RWPE2 (cell line): ENCODE measurements at regions not wholly inside any gene's neighbourhood (a gene's known extent, or its start where the extent isn't known, plus 50 kb on each side); places are given as distances from the start of the nearest gene placed in this dataset.
A peak's percentile ranks its signal among the peaks of the same experiment; 100 is the strongest.

Experiments used
- ATAC-seq: fragments of 200-7000 bp; cut with Tn5 transposase; 3 replicates; pipeline ENCODE4 v1.9.1; 2021; ENCODE audit warnings: low read depth
- DNase-seq: peaks from one replicate; pipeline ENCODE4 v3.0.0-alpha.2; 2020; ENCODE audit warnings: low spot score
- H3K27ac ChIP-seq: fragments of 450-650 bp; 2 replicates; pipeline ENCODE4 v1.5.1; 2017; ENCODE audit warnings: mild to moderate bottlenecking; ENCODE audit not compliant: poor library complexity, severe bottlenecking
- H3K27me3 ChIP-seq: fragments of 250-450 bp; sonication (Bioruptor Pico); 2 replicates; pipeline ENCODE4 v1.5.1; 2021; ENCODE audit warnings: mild to moderate bottlenecking, moderate library complexity; ENCODE audit not compliant: insufficient read depth, poor library complexity, severe bottlenecking
- H3K36me3 ChIP-seq: fragments of 250-450 bp; sonication (Bioruptor Pico); 2 replicates; pipeline ENCODE4 v1.5.1; 2020; ENCODE audit warnings: low read depth, mild to moderate bottlenecking, moderate library complexity
- H3K4me1 ChIP-seq: fragments of 250-450 bp; sonication (Bioruptor Pico); 2 replicates; pipeline ENCODE4 v1.5.1; 2021; ENCODE audit warnings: mild to moderate bottlenecking, moderate library complexity; ENCODE audit not compliant: insufficient read depth, poor library complexity, severe bottlenecking
- H3K4me3 ChIP-seq: fragments of 250-450 bp; sonication (Bioruptor Pico); 2 replicates; pipeline ENCODE4 v1.5.1; 2021; ENCODE audit warnings: mild to moderate bottlenecking, moderate library complexity; ENCODE audit not compliant: severe bottlenecking
- H3K9me3 ChIP-seq: fragments of 250-450 bp; sonication (Bioruptor Pico); 2 replicates; pipeline ENCODE4 v1.5.1; 2021; ENCODE audit warnings: mild to moderate bottlenecking, moderate library complexity; ENCODE audit not compliant: severe bottlenecking
- CTCF ChIP-seq: fragments of 450-650 bp; IDR thresholded peaks from one replicate; pipeline ENCODE4 v1.5.1; 2017; ENCODE audit warnings: mild to moderate bottlenecking, moderate library complexity; ENCODE audit not compliant: poor library complexity, severe bottlenecking

- TF ChIP-seq CTCF, result no peak
- Histone ChIP-seq H3K27ac (no peak overlapping the region), H3K36me3 (peaks cover 3% of the 10 kb centered on the region; the same call in 1 of the 2 replicates), H3K4me1 (peaks cover 6% of the 10 kb centered on the region), H3K9me3 (no peaks in the 10 kb centered on the region), H3K27me3 (no peaks in the 10 kb centered on the region), H3K4me3 (no peak overlapping the region)
- peak; percentile 35 for DNase-seq
- ATAC-seq, result no peak
Measured at GRCh38 chr22:25367756-25368155, 148.3 kb downstream of the CRYBB2 start.

GRCh38 chr22:25368271-25368670, 148.8 kb downstream of the CRYBB2 start:
- Histone ChIP-seq H3K4me1 (peaks cover 6% of the 10 kb centered on the region), H3K27me3 (no peaks in the 10 kb centered on the region), H3K27ac (no peak overlapping the region), H3K4me3 (no peak overlapping the region), H3K36me3 (peaks cover 3% of the 10 kb centered on the region; the same call in 1 of the 2 replicates), H3K9me3 (no peaks in the 10 kb centered on the region)
- DNase-seq, result peak; percentile 67
- peak; percentile 86 for ATAC-seq
- no peak for TF ChIP-seq CTCF

- no peaks in the 10 kb centered on the region for H3K9me3 ChIP-seq
- no peak for ATAC-seq
- peak; percentile 44 for DNase-seq
- no peak overlapping the region for H3K27ac ChIP-seq
- no peak overlapping the region for H3K4me3 ChIP-seq
- H3K27me3 ChIP-seq, result no peaks in the 10 kb centered on the region
- H3K36me3 ChIP-seq, result peaks cover 3% of the 10 kb centered on the region; the same call in 1 of the 2 replicates
- peaks cover 6% of the 10 kb centered on the region for H3K4me1 ChIP-seq
- no peak for TF ChIP-seq CTCF
Measured at GRCh38 chr22:25369041-25369440, 149.6 kb downstream of the CRYBB2 start.

- no peak for ATAC-seq
- Histone ChIP-seq H3K9me3 (no peaks in the 10 kb centered on the region), H3K27me3 (no peaks in the 10 kb centered on the region), H3K4me1 (peaks cover 6% of the 10 kb centered on the region), H3K36me3 (peaks cover 3% of the 10 kb centered on the region; the same call in 1 of the 2 replicates), H3K4me3 (no peak overlapping the region), H3K27ac (no peak overlapping the region)
- DNase-seq, result no peak
- TF ChIP-seq CTCF, result no peak
Measured at GRCh38 chr22:25370322-25370721, 150.9 kb downstream of the CRYBB2 start.

- no peak for ATAC-seq
- Histone ChIP-seq H3K4me1 (peaks cover 6% of the 10 kb centered on the region), H3K36me3 (peaks cover 7% of the 10 kb centered on the region; the same call in 1 of the 2 replicates), H3K27me3 (no peaks in the 10 kb centered on the region), H3K4me3 (no peak overlapping the region), H3K27ac (no peak overlapping the region), H3K9me3 (no peaks in the 10 kb centered on the region)
- no peak for TF ChIP-seq CTCF
- DNase-seq, result peak; percentile 34
Measured at GRCh38 chr22:25372000-25372595, 152.7 kb downstream of the CRYBB2 start.
